Suprapubic skin (tissue), 4 donors: ENCODE measurements at regions not wholly inside any gene's neighbourhood (a gene's known extent, or its start where the extent isn't known, plus 50 kb on each side); places are given as distances from the start of the nearest gene placed in this dataset.

Source experiments
- DNase-seq, 2 donors: peaks; one replicate each; pipeline ENCODE4 v3.0.0-alpha.2; 2019; ENCODE audit warnings: low spot score in 2 of 2
- H3K27ac ChIP-seq: fragments of 200-600 bp; sonication (generic); one replicate; pipeline ENCODE4 v1.5.1; 2019
- H3K27me3 ChIP-seq: fragments of 200-600 bp; sonication (generic); one replicate; pipeline ENCODE4 v1.5.1; 2019
- H3K36me3 ChIP-seq: fragments of 200-600 bp; sonication (generic); one replicate; pipeline ENCODE4 v1.5.1; 2019
- H3K4me1 ChIP-seq: fragments of 200-600 bp; sonication (generic); one replicate; pipeline ENCODE4 v1.5.1; 2019
- H3K4me3 ChIP-seq: fragments of 200-600 bp; sonication (generic); one replicate; pipeline ENCODE4 v1.5.1; 2019; ENCODE audit warnings: mild to moderate bottlenecking
- H3K9me3 ChIP-seq: fragments of 200-600 bp; sonication (generic); one replicate; pipeline ENCODE4 v1.5.1; 2019
- EP300 ChIP-seq: sonication (generic); formaldehyde crosslinking; IDR thresholded peaks from one replicate; pipeline ENCODE4 v1.6.1; 2017; ENCODE audit warnings: antibody characterized with exemption
- POLR2A ChIP-seq, 2 donors: fragments of 450-650 bp; IDR thresholded peaks; one replicate each; pipeline ENCODE4 v1.6.1; 2017; ENCODE audit warnings: antibody characterized with exemption in 2 of 2, mild to moderate bottlenecking in 2 of 2, moderate library complexity in 2 of 2
- POLR2AphosphoS5 ChIP-seq, 3 donors: sonication (generic); formaldehyde crosslinking; IDR thresholded peaks; one replicate each; pipeline ENCODE4 v1.6.1; 2017; ENCODE audit warnings: antibody characterized with exemption in 3 of 3
- whole genome bisulfite sequencing: methylation state at CpG from one replicate; pipeline ENCODE4 v1.1.5; 2018; 5-methylcytosine and 5-hydroxymethylcytosine counted together
- TF ChIP-seq, protein P1 (sequence below), 2 donors: fragments of 200-600 bp in 1 of 2; fragments of 450-650 bp in 1 of 2; sonication (generic) in 1 of 2; IDR thresholded peaks; one replicate each; pipeline ENCODE4 v1.5.1; 2016 to 2019; ENCODE audit warnings: antibody characterized with exemption in 2 of 2, mild to moderate bottlenecking in 1 of 2, moderate library complexity in 1 of 2

- H3K27me3 ChIP-seq, result peaks cover 12% of the 10 kb centered on the region
- H3K27ac ChIP-seq, result no peak overlapping the region
- H3K4me1 ChIP-seq, result no peaks in the 10 kb centered on the region
- no peak overlapping the region for H3K4me3 ChIP-seq
- no peak for DNase-seq
- H3K9me3 ChIP-seq, result no peaks in the 10 kb centered on the region
- whole genome bisulfite sequencing, result 66% methylated on average over 9 of the region's 10 CpGs
- no peaks in the 10 kb centered on the region for H3K36me3 ChIP-seq
- TF ChIP-seq POLR2A (IDR thresholded peaks at IDR 0.05) (no peak), POLR2AphosphoS5 (IDR thresholded peaks at IDR 0.05) (no peak), EP300 (no peak)
- TF ChIP-seq, protein P1, sequence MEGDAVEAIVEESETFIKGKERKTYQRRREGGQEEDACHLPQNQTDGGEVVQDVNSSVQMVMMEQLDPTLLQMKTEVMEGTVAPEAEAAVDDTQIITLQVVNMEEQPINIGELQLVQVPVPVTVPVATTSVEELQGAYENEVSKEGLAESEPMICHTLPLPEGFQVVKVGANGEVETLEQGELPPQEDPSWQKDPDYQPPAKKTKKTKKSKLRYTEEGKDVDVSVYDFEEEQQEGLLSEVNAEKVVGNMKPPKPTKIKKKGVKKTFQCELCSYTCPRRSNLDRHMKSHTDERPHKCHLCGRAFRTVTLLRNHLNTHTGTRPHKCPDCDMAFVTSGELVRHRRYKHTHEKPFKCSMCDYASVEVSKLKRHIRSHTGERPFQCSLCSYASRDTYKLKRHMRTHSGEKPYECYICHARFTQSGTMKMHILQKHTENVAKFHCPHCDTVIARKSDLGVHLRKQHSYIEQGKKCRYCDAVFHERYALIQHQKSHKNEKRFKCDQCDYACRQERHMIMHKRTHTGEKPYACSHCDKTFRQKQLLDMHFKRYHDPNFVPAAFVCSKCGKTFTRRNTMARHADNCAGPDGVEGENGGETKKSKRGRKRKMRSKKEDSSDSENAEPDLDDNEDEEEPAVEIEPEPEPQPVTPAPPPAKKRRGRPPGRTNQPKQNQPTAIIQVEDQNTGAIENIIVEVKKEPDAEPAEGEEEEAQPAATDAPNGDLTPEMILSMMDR (IDR thresholded peaks at IDR 0.05), result no peak
Measured at GRCh38 chr11:134573857-134574256, 161.8 kb upstream of the B3GAT1 start.

- Histone ChIP-seq H3K36me3 (no peaks in the 10 kb centered on the region), H3K4me1 (no peaks in the 10 kb centered on the region), H3K27me3 (peaks cover 11% of the 10 kb centered on the region), H3K27ac (no peak overlapping the region), H3K9me3 (no peaks in the 10 kb centered on the region), H3K4me3 (no peak overlapping the region)
- 67% methylated on average over 21 of the region's 22 CpGs for WGBS
- TF ChIP-seq EP300, result no peak
- TF ChIP-seq POLR2A (IDR thresholded peaks at IDR 0.05), result no peak
- TF ChIP-seq, protein P1 (IDR thresholded peaks at IDR 0.05), result no peak
- TF ChIP-seq POLR2AphosphoS5 (IDR thresholded peaks at IDR 0.05), result no peak
- no peak for DNase-seq
Measured at GRCh38 chr11:134572741-134573675, 161.0 kb upstream of the B3GAT1 start.

DNA sequence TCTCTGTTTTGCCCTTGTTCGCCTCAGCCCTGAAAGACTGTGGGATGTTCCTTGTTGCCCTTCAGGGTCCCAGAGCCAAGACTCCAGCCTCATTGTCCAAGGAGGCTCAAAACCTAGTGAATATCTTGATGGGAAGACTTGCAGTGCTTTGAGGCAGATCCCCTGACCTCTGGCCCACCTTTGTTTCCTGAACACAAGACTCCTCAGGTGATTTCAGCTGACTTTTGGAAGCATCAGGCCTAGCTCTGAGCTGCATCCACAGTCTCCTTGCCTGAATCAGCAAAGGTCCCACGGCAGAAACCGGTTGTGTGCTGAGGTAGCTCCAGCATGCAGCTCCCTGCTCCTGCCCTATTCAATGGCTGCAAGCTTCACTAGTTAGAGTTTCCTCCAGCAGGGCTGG, 159.3 kb upstream of the B3GAT1 start:
- peaks cover under 1% of the 10 kb centered on the region for H3K27me3 ChIP-seq
- no peak overlapping the region for H3K27ac ChIP-seq
- H3K4me3 ChIP-seq, result no peak overlapping the region
- H3K4me1 ChIP-seq, result no peaks in the 10 kb centered on the region
- no peaks in the 10 kb centered on the region for H3K36me3 ChIP-seq
- TF ChIP-seq, protein P1 (IDR thresholded peaks at IDR 0.05), result no peak
- TF ChIP-seq POLR2AphosphoS5 (IDR thresholded peaks at IDR 0.05) (no peak), EP300 (no peak), POLR2A (IDR thresholded peaks at IDR 0.05) (no peak)
- 92% methylated on average over 2 of the region's 3 CpGs for WGBS
- no peaks in the 10 kb centered on the region for H3K9me3 ChIP-seq
- no peak for DNase-seq

DNA sequence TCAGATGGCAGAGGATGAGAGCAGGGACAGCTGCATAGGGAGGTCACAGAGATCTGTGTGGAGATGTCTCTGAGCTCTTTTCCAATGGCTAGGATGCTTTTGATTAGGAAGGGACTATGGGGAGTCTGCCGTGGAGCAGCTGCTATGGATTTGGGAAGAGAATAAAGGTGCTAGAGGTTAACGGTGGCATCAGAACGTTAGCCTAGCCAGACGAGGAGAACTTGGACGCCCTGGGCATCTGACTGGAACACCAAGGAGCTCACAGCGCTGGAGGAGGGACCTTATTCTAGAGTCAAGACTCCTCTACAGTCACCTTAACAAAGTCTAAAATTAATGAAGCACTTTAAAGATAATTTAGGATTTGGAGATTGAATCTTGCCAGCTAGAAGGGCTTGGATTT, 157.2 kb upstream of the B3GAT1 start:
- H3K4me3 ChIP-seq, result no peak overlapping the region
- no peaks in the 10 kb centered on the region for H3K36me3 ChIP-seq
- WGBS, result 78% methylated on average over 6 of the region's 6 CpGs
- no peaks in the 10 kb centered on the region for H3K9me3 ChIP-seq
- H3K4me1 ChIP-seq, result no peaks in the 10 kb centered on the region
- no peak for DNase-seq
- no peaks in the 10 kb centered on the region for H3K27me3 ChIP-seq
- TF ChIP-seq POLR2A (IDR thresholded peaks at IDR 0.05) (no peak), POLR2AphosphoS5 (IDR thresholded peaks at IDR 0.05) (no peak), EP300 (no peak)
- TF ChIP-seq, protein P1 (IDR thresholded peaks at IDR 0.05), result no peak
- H3K27ac ChIP-seq, result no peak overlapping the region

DNA sequence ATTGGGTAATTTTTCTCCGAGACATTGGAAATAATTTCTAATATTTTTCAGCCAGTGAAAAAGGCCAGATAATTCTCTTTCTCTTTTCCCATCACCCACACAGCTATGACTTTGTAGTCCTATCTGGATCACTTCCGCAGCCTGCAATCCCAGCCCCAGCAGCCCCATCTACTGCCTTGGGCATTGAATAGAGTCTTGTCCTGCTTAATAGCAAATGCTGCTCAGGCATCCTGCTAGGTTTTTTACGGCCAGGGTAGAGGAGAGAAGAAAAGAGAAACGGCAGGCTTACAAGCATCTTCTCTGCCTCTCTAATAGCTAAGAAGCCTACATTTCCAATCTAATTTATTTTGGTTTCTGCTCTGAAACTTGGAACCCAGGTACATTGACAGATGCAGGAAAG, 154.3 kb upstream of the B3GAT1 start:
- no peak overlapping the region for H3K4me3 ChIP-seq
- WGBS, result 52% methylated on average over 4 of the region's 4 CpGs
- no peaks in the 10 kb centered on the region for H3K4me1 ChIP-seq
- peaks cover 5% of the 10 kb centered on the region for H3K27me3 ChIP-seq
- no peaks in the 10 kb centered on the region for H3K9me3 ChIP-seq
- no peaks in the 10 kb centered on the region for H3K36me3 ChIP-seq
- H3K27ac ChIP-seq, result no peak overlapping the region
- TF ChIP-seq, protein P1 (IDR thresholded peaks at IDR 0.05), result no peak
- TF ChIP-seq EP300, result no peak
- TF ChIP-seq POLR2A (IDR thresholded peaks at IDR 0.05), result no peak
- no peak for TF ChIP-seq POLR2AphosphoS5 (IDR thresholded peaks at IDR 0.05)
- no peak for DNase-seq
